Hepatocyte (in vitro differentiated cells): ENCODE measurements at regions not wholly inside any gene's neighbourhood (a gene's known extent, or its start where the extent isn't known, plus 50 kb on each side); places are given as distances from the start of the nearest gene placed in this dataset.

ENCODE experiments used
- EZH2 ChIP-seq: fragments of 200-600 bp; sonication (generic); IDR thresholded peaks from 2 replicates; pipeline ENCODE4 v1.6.1; 2016; ENCODE audit warnings: antibody characterized with exemption, mild to moderate bottlenecking, borderline replicate concordance
- TF ChIP-seq, protein P1 (sequence below): fragments of 200-600 bp; sonication (generic); IDR thresholded peaks from 2 replicates; pipeline ENCODE4 v1.5.1; 2016; ENCODE audit warnings: antibody characterized with exemption, mild to moderate bottlenecking; ENCODE audit not compliant: poor library complexity

DNA sequence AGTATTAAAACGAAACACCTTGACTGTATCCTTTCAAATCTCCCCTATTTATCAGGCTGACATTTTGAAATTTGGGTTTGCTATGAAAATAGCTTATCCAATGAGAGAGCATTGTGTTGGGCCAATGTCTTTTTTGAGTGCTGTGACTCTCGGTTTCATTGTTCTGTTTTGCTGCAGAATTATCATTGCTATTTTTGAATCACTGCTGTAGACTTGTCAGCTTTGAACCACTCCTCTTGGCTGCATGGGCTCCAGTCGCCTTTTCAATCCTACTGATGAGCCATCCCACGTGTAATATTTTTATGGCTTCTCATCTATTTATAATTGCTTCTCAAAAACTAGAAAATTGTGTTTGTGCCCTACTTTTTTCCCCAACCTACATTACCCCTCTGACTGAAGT lies 322.8 kb downstream of the LNPK start:
- TF ChIP-seq, protein P1, sequence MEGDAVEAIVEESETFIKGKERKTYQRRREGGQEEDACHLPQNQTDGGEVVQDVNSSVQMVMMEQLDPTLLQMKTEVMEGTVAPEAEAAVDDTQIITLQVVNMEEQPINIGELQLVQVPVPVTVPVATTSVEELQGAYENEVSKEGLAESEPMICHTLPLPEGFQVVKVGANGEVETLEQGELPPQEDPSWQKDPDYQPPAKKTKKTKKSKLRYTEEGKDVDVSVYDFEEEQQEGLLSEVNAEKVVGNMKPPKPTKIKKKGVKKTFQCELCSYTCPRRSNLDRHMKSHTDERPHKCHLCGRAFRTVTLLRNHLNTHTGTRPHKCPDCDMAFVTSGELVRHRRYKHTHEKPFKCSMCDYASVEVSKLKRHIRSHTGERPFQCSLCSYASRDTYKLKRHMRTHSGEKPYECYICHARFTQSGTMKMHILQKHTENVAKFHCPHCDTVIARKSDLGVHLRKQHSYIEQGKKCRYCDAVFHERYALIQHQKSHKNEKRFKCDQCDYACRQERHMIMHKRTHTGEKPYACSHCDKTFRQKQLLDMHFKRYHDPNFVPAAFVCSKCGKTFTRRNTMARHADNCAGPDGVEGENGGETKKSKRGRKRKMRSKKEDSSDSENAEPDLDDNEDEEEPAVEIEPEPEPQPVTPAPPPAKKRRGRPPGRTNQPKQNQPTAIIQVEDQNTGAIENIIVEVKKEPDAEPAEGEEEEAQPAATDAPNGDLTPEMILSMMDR, result no peak
- no peak for TF ChIP-seq EZH2
